Activated CD8-positive, alpha-beta T cell treated with anti-CD3 and anti-CD28 coated beads for 36 hours (primary cell): ENCODE measurements at regions not wholly inside any gene's neighbourhood (a gene's known extent, or its start where the extent isn't known, plus 50 kb on each side); places are given as distances from the start of the nearest gene placed in this dataset.
A peak's percentile ranks its signal among the peaks of the same experiment; 100 is the strongest.

Source experiments
- ATAC-seq: fragments of 200-7000 bp; cut with Tn5 transposase; one replicate; pipeline ENCODE4 v1.10.0; 2021; ENCODE audit warnings: mild to moderate bottlenecking, moderate library complexity
- CTCF ChIA-PET: fragments of 350-600 bp; sonication (Branson Sonifier 250); formaldehyde crosslinking; loops from one replicate; lab custom pipeline; 2021; ENCODE audit warnings: antibody characterized with exemption; lab: Charles Lee
- POLR2A ChIA-PET: fragments of 350-600 bp; sonication (Branson Sonifier 250); formaldehyde crosslinking; loops from one replicate; lab custom pipeline; 2021; ENCODE audit warnings: antibody characterized with exemption; lab: Charles Lee
- DNase-seq: peaks from one replicate; pipeline ENCODE4 v3.0.0-alpha.2; 2020
- H3K27ac Mint-ChIP-seq: one replicate; pipeline ENCODE4 v1.8.0; 2021; ENCODE audit warnings: mild to moderate bottlenecking, mixed read lengths
- H3K27me3 Mint-ChIP-seq: one replicate; pipeline ENCODE4 v1.8.0; 2021; ENCODE audit warnings: mixed read lengths
- H3K36me3 Mint-ChIP-seq: one replicate; pipeline ENCODE4 v1.8.0; 2021; ENCODE audit warnings: low read depth, mixed read lengths
- H3K4me1 Mint-ChIP-seq: one replicate; pipeline ENCODE4 v1.8.0; 2021; ENCODE audit warnings: low read depth, mixed read lengths
- H3K4me3 Mint-ChIP-seq: one replicate; pipeline ENCODE4 v1.8.0; 2021; ENCODE audit warnings: mild to moderate bottlenecking, moderate library complexity, mixed read lengths
- H3K9me3 Mint-ChIP-seq: one replicate; pipeline ENCODE4 v1.8.0; 2021; ENCODE audit warnings: mixed read lengths
- CTCF ChIP-seq: fragments of 200-600 bp; IDR thresholded peaks from one replicate; pipeline ENCODE4 v1.8.0; 2022; ENCODE audit warnings: antibody characterized with exemption, mild to moderate bottlenecking
- intact Hi-C: fragments of 100-400 bp; cut with micrococcal nuclease; formaldehyde crosslinking; loops from one replicate; pipeline ENCODE4 v1.10.0; 2022

DNA sequence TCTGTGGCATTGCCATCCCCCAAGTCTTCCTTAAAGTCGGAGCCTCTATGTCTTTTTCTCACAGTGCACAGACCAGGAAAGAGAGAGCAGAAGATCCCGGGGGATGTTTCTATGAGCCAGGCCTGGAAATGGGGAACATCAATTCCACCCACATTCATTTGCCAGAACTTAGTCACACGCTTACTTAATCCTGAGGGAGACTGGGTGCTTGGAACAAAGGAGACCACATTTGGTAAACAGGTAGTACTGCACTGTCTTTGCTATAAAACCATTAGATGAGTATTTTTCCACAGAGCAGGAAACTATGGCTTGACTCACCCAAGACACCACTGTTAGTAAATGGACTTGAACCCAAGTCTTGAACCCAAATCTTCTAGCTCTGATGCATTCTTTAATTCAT is 60.7 kb upstream of the CTTNBP2NL start:
- H3K27me3 Mint-ChIP-seq: peaks cover 15% of the 10 kb centered on the region
- H3K9me3 Mint-ChIP-seq: no peaks in the 10 kb centered on the region
- ATAC-seq: no peak
- DNase-seq: no peak
- H3K36me3 Mint-ChIP-seq: no peaks in the 10 kb centered on the region
- H3K27ac Mint-ChIP-seq: no peak overlapping the region
- no peak overlapping the region for H3K4me3 Mint-ChIP-seq
- TF ChIP-seq CTCF: no peak
- CTCF ChIA-PET: no interaction called here
- intact Hi-C loops: no loop called here
- POLR2A ChIA-PET: no interaction called here
- H3K4me1 Mint-ChIP-seq: peaks cover 5% of the 10 kb centered on the region

DNA sequence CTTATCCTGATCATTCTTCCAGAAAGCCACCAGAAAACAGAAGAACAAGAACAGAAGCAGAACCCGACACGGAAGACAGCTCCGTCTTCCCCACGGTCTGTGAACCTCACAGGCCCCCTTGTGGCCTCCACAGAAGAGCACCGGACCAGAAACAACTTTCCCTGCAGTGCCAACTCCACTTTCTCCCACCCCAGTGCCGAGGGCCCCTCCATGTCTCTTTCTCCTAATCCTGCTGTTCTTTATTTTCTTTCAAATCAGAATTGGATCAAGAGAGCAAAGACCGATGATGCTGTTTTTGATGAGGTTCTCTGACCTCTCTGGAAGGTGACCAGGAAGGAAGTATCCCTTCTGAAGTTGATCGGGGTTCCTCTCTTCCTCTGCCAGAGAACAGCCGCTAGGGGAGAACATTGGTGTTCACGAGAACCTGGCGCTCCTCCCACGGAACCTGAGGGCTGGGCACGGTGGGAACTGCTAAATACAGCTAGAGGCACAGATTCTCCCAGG is 58.9 kb upstream of the CTTNBP2NL start:
- CTCF ChIA-PET: interaction anchor here (0.6 to 1.7 kb wide), 7 partner anchors 8 to 130 kb away, joined by 3 to 5 read pairs (median 4); no protein-coding TSS in a partner anchor
- Mint-ChIP-seq H3K36me3 (no peaks in the 10 kb centered on the region), H3K9me3 (no peaks in the 10 kb centered on the region), H3K4me1 (peaks cover 5% of the 10 kb centered on the region), H3K27me3 (peaks cover 12% of the 10 kb centered on the region), H3K4me3 (peak overlapping the region; percentile 24), H3K27ac (no peak overlapping the region)
- ATAC-seq (peak; percentile 66), DNase-seq (peak; percentile 38)
- POLR2A ChIA-PET: no interaction called here
- intact Hi-C loops: no loop called here
- peak; percentile 43 for TF ChIP-seq CTCF

- Mint-ChIP-seq H3K4me1 (peaks cover 22% of the 10 kb centered on the region), H3K27ac (no peak overlapping the region), H3K4me3 (no peak overlapping the region), H3K27me3 (peaks cover 7% of the 10 kb centered on the region), H3K9me3 (no peaks in the 10 kb centered on the region), H3K36me3 (no peaks in the 10 kb centered on the region)
- intact Hi-C loops: no loop called here
- ChIA-PET CTCF (no interaction called here), POLR2A (no interaction called here)
- TF ChIP-seq CTCF: no peak
- DNase-seq (no peak), ATAC-seq (no peak)
These were observed 54.0 kb upstream of the CTTNBP2NL start for GRCh38 chr1:112341986-112342385.

DNA sequence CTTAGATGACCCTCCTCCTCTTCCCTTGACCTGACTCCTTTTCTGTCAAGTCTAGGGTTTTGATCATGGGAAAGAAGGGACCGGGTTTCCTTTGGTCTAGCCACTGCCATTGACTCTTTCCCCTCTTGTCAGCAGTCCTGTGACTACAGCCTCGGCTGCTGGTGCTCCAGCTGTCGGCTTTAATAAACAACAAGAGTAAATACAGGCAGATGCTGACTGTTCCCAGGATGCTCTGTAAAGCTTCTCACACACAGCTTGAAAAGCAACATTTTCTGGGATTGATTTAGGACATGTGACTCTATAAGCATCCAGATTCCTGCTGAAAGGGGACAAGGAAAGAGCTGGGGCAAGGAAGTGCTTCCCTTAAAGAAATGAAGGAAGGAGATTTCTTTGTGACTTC is 53.5 kb upstream of the CTTNBP2NL start:
- TF ChIP-seq CTCF: no peak
- Mint-ChIP-seq H3K9me3 (no peaks in the 10 kb centered on the region), H3K27me3 (peaks cover 4% of the 10 kb centered on the region), H3K36me3 (no peaks in the 10 kb centered on the region), H3K27ac (no peak overlapping the region), H3K4me1 (peaks cover 19% of the 10 kb centered on the region), H3K4me3 (no peak overlapping the region)
- DNase-seq (no peak), ATAC-seq (no peak)
- ChIA-PET POLR2A (no interaction called here), CTCF (interaction anchor here (1.0 to 1.6 kb wide), 2 partner anchors 16 to 23 kb away, joined by 3 read pairs; no protein-coding TSS in a partner anchor)
- intact Hi-C loops: no loop called here

- Mint-ChIP-seq H3K4me3 (peak overlapping the region; percentile 22), H3K27me3 (no peaks in the 10 kb centered on the region), H3K36me3 (no peaks in the 10 kb centered on the region), H3K9me3 (peaks cover 2% of the 10 kb centered on the region), H3K4me1 (peaks cover 19% of the 10 kb centered on the region), H3K27ac (peak overlapping the region; percentile 60)
- DNase-seq: peak; percentile 48
- intact Hi-C loops: no loop called here
- CTCF ChIA-PET: interaction anchor here (0.8 to 1.1 kb wide), 3 partner anchors 12 to 24 kb away, joined by 3 to 4 read pairs (median 4); no protein-coding TSS in a partner anchor
- POLR2A ChIA-PET: no interaction called here
- ATAC-seq: peak; percentile 94
- TF ChIP-seq CTCF: no peak
These were observed 51.1 kb upstream of the CTTNBP2NL start for GRCh38 chr1:112344754-112345423.
